KMS-11 (cell line): ENCODE measurements at regions not wholly inside any gene's neighbourhood (a gene's known extent, or its start where the extent isn't known, plus 50 kb on each side); places are given as distances from the start of the nearest gene placed in this dataset.

ENCODE experiments used
- H2AFZ ChIP-seq: fragments of 200-600 bp; sonication (generic); 2 replicates; pipeline ENCODE4 v1.6.1; 2016; ENCODE audit warnings: antibody characterized with exemption, mixed run types, low read depth
- H3K27ac ChIP-seq: fragments of 200-600 bp; sonication (generic); 2 replicates; pipeline ENCODE4 v1.6.1; 2016; ENCODE audit warnings: mild to moderate bottlenecking, mixed run types
- H3K27me3 ChIP-seq: fragments of 200-600 bp; sonication (generic); 2 replicates; pipeline ENCODE4 v1.6.1; 2017; ENCODE audit warnings: mild to moderate bottlenecking, low read depth, mixed run types, moderate library complexity; ENCODE audit not compliant: insufficient read depth
- H3K36me3 ChIP-seq: fragments of 200-600 bp; sonication (generic); 2 replicates; pipeline ENCODE4 v1.6.1; 2017; ENCODE audit warnings: mild to moderate bottlenecking, mixed run types; ENCODE audit not compliant: insufficient read depth
- H3K4me1 ChIP-seq: fragments of 200-600 bp; sonication (generic); 2 replicates; pipeline ENCODE4 v1.6.1; 2016; ENCODE audit warnings: mild to moderate bottlenecking, low read depth, mixed run types; ENCODE audit not compliant: poor library complexity, severe bottlenecking
- H3K4me2 ChIP-seq: fragments of 200-600 bp; sonication (generic); 2 replicates; pipeline ENCODE4 v1.7.0; 2016; ENCODE audit warnings: mild to moderate bottlenecking, mixed run types
- H3K4me3 ChIP-seq: fragments of 200-600 bp; sonication (generic); IDR thresholded peaks from 2 replicates; pipeline ENCODE4 v1.6.1; 2017; ENCODE audit warnings: low read depth, low read length, mixed read lengths; ENCODE audit not compliant: insufficient read depth
- H3K79me2 ChIP-seq: fragments of 200-600 bp; sonication (generic); 2 replicates; pipeline ENCODE4 v1.6.1; 2016; ENCODE audit warnings: low read depth, mixed run types; ENCODE audit not compliant: insufficient read depth
- H3K9ac ChIP-seq: fragments of 200-600 bp; sonication (generic); 2 replicates; pipeline ENCODE4 v1.6.1; 2016; ENCODE audit warnings: mild to moderate bottlenecking, mixed run types
- H4K20me1 ChIP-seq: fragments of 200-600 bp; sonication (generic); 2 replicates; pipeline ENCODE4 v1.6.1; 2016; ENCODE audit warnings: mild to moderate bottlenecking, mixed run types; ENCODE audit not compliant: insufficient read depth
- CTCF ChIP-seq: fragments of 200-600 bp; sonication (generic); conservative IDR thresholded peaks from 2 replicates; pipeline ENCODE4 v1.6.1; 2017; ENCODE audit warnings: low read depth, mild to moderate bottlenecking, antibody characterized with exemption, low read length, moderate library complexity, mixed read lengths

GRCh38 chr3:18898911-18899310 lies 249.4 kb upstream of the KCNH8 start:
- Histone ChIP-seq H3K4me3 (no peak overlapping the region), H3K27ac (no peak overlapping the region), H3K36me3 (no peaks in the 10 kb centered on the region), H3K4me1 (peaks cover 17% of the 10 kb centered on the region), H4K20me1 (no peaks in the 10 kb centered on the region), H3K4me2 (no peak overlapping the region), H3K27me3 (no peaks in the 10 kb centered on the region), H2AFZ (no peak overlapping the region), H3K9ac (no peak overlapping the region), H3K79me2 (no peaks in the 10 kb centered on the region)
- TF ChIP-seq CTCF = no peak

- no peak overlapping the region for H3K9ac ChIP-seq
- no peaks in the 10 kb centered on the region for H3K79me2 ChIP-seq
- H3K27me3 ChIP-seq = no peaks in the 10 kb centered on the region
- H3K4me3 ChIP-seq = no peak overlapping the region
- no peaks in the 10 kb centered on the region for H4K20me1 ChIP-seq
- H3K4me2 ChIP-seq = no peak overlapping the region
- no peaks in the 10 kb centered on the region for H3K4me1 ChIP-seq
- H3K36me3 ChIP-seq = no peaks in the 10 kb centered on the region
- TF ChIP-seq CTCF = no peak
- H3K27ac ChIP-seq = no peak overlapping the region
- H2AFZ ChIP-seq = no peak overlapping the region
Measured at GRCh38 chr3:18892756-18893155, 255.6 kb upstream of the KCNH8 start.

GRCh38 chr3:18892047-18892446 lies 256.3 kb upstream of the KCNH8 start:
- no peak overlapping the region for H3K27ac ChIP-seq
- H3K4me2 ChIP-seq = no peak overlapping the region
- no peak overlapping the region for H3K9ac ChIP-seq
- H3K79me2 ChIP-seq = no peaks in the 10 kb centered on the region
- no peaks in the 10 kb centered on the region for H3K36me3 ChIP-seq
- H3K27me3 ChIP-seq = no peaks in the 10 kb centered on the region
- H3K4me1 ChIP-seq = no peaks in the 10 kb centered on the region
- no peaks in the 10 kb centered on the region for H4K20me1 ChIP-seq
- H3K4me3 ChIP-seq = no peak overlapping the region
- no peak for TF ChIP-seq CTCF
- H2AFZ ChIP-seq = no peak overlapping the region

GRCh38 chr3:18891641-18892040 lies 256.7 kb upstream of the KCNH8 start:
- H3K4me3 ChIP-seq = no peak overlapping the region
- H3K27ac ChIP-seq = no peak overlapping the region
- H2AFZ ChIP-seq = no peak overlapping the region
- no peaks in the 10 kb centered on the region for H3K4me1 ChIP-seq
- no peak overlapping the region for H3K4me2 ChIP-seq
- H3K27me3 ChIP-seq = no peaks in the 10 kb centered on the region
- no peaks in the 10 kb centered on the region for H3K36me3 ChIP-seq
- no peaks in the 10 kb centered on the region for H3K79me2 ChIP-seq
- no peak overlapping the region for H3K9ac ChIP-seq
- TF ChIP-seq CTCF = no peak
- H4K20me1 ChIP-seq = no peaks in the 10 kb centered on the region

- H3K4me1 ChIP-seq = no peaks in the 10 kb centered on the region
- H3K79me2 ChIP-seq = no peaks in the 10 kb centered on the region
- H3K4me2 ChIP-seq = no peak overlapping the region
- H3K27me3 ChIP-seq = no peaks in the 10 kb centered on the region
- no peak for TF ChIP-seq CTCF
- H3K27ac ChIP-seq = no peak overlapping the region
- no peak overlapping the region for H2AFZ ChIP-seq
- H3K36me3 ChIP-seq = no peaks in the 10 kb centered on the region
- no peak overlapping the region for H3K4me3 ChIP-seq
- H4K20me1 ChIP-seq = no peaks in the 10 kb centered on the region
- H3K9ac ChIP-seq = no peak overlapping the region
Measured at GRCh38 chr3:18890449-18890848, 257.9 kb upstream of the KCNH8 start.
